Daoy (cell line): ENCODE measurements at regions not wholly inside any gene's neighbourhood (a gene's known extent, or its start where the extent isn't known, plus 50 kb on each side); places are given as distances from the start of the nearest gene placed in this dataset.
"Not testable (repeated sequence)": the region's sequence is repeated elsewhere in the genome, so short reads cannot be mapped to it uniquely, and the experiment has no call there.

Experiments
- DNase-seq: peaks from one replicate; pipeline ENCODE4 v3.0.0-alpha.2; 2015; ENCODE audit warnings: low read depth

DNA sequence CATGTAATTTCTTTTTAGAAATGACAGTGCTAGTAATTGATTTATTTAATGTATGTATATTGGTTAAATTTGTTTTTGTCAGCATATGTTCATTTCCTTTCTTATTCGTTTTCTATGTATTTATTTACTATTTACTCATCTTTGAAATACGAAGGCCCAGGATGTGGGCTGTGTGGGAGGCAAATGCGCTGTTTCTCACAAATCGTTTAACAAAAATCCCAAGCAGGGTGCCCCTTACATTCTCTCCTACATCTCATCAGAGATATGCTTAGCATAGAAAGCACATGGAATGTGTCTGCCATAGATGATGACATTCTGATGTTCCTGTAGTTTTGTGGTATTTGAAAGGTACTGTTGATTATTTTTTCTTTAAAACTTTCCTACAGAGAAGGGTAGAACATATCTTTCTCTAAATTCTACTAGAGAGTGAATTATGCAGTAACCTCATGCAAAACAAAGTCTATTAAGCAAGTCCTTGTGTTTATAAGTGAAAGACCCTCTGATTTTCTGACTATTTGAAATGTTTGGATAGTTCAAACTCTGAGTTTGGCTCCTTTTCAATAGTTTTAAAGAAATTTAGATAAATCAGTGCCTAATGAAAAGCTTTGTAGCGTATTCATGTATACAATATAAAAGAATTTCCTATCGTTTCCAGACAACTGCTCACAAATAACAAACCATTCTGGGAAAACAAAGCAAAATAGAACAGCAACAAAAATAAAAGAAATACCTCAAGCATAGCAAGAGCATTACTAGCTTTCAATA lies 111.1 kb upstream of the VGLL3 start:
- no peak for DNase-seq

DNA sequence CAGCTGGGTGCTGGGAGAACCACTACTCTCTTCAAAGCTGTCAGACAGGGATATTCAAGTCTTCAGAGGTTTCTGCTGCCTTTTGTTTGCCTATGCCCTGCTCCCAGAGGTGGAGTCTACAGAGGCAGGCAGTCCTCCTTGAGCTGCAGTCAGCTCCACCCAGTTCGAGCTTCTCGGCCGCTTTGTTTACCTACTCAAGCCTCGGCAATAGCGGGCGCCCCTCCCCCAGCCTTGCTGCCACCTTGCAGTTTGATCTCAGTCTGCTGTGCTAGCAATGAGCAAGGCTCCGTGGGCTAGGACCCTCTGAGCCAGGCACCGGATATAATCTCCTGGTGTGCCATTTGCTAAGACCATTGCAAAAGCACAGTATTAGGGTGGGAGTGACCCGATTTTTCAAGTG lies 106.8 kb upstream of the VGLL3 start:
- DNase-seq = not testable (repeated sequence)

GRCh38 chr3:87090631-87091030 lies 99.7 kb upstream of the VGLL3 start:
- no peak for DNase-seq

DNA sequence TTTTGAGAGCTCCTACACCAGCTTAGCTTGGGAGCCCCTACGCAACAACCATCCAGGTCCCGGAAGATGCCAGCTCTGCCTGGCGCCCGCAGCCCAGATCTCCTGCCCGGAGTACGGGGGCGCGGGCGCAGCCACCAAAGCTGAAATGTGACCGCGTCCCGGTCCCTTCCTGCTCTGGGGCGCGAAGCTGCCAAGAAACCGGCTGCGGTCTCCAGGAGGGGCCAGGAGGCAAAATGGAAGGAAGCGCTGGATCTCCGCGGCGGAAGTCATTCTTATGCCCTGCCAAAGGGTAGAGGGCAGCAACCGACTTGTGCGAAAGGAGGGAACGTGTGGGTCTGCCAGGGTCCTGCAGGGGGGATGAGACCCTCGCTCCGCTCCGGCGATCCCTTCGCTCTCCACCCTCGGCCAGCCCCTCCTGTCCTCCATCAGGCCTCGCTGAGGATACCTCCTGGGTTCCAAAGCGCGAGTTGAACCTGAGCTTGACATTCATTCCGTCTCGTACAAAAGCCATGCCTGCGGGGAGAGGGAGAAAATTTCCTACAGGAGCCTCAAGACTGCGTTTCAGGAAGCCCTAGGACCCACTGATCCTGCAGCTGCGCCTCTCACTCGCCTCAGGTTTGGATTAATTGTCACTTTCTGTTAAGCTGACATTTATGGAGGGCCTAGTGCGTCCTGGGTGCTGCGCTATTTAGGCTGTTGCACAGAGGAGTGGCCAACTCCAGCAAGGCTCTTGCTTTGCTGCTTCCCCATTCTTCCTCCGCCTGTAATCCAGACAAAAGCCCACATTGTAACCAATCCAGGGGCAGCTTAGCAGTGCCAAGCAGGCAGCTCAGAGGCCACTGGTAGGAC lies 98.3 kb upstream of the VGLL3 start:
- DNase-seq = peak; percentile 75

- DNase-seq = no peak
Observed at GRCh38 chr3:87088430-87088992, 97.6 kb upstream of the VGLL3 start.

DNA sequence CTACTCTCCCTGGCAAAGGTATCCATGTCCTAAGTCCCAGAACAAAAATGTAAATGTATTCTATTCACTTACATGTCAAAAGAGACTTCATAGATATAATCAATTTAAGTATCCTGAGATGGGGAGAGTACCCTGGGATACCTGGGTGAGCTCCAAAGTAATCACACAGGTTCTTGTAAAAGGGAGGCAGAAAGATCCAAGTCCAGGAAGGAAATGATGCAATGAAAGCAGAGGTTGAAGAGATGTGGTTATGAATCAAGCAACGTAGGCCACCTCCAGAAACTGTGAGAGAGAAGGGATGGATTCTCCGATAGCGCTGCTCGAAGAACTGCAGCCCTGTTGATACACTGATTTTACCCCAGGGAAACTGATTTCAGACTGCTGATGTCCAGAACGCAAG lies 93.9 kb upstream of the VGLL3 start:
- no peak for DNase-seq

DNA sequence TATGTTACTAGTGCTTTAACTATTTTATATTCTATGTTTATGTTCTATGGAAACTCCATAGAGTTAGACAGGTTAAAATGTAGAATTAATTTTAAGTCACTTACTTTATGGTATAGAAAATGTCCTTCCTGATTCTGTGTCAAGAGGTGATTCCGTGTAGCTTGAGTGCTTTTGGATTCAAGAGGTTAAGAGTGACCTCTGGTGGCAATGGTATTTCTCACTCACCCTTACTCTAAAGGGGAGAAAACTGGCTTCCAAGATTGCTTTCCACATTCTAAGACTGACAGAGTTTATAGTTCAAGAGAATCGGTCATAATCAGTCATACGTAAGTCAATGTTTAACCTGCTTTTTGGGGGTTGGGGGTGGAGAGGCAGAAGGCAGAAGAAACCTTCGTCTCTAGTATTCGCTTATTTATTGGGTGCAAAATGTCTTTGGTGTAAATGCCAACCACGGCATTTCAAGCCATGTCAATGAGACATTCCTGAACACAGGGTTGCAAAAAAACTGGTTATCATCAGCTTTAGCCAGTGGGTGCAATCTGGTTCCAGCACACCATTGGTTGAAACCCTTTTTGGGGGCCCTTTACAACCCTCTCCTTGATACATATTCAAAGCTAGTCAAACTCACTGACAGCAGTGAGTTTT lies 92.0 kb upstream of the VGLL3 start:
- DNase-seq = peak; percentile 51

DNA sequence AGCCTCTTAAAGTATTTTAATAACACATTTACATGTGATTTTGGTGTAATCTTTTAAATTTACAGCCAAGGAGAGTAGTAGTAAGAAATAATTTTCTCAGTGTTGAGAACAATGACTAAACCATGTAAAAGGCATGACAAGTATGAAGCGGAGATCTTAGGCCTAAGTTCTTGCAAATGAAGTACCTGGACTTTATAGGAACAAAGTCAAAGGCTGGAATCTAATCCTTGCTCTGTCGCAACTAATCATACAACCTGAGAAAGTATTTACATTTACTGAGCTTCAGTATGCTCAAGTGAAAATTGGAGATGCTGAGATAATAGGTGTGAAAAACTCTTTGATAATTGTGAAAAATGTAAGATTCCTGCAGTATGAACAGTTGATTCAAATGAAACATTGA lies 86.4 kb upstream of the VGLL3 start:
- no peak for DNase-seq

GRCh38 chr3:87076946-87077345 lies 86.0 kb upstream of the VGLL3 start:
- DNase-seq = peak; percentile 67

GRCh38 chr3:87073496-87074145 lies 82.7 kb upstream of the VGLL3 start:
- no peak for DNase-seq

GRCh38 chr3:87072446-87072845 lies 81.5 kb upstream of the VGLL3 start:
- DNase-seq = no peak

DNA sequence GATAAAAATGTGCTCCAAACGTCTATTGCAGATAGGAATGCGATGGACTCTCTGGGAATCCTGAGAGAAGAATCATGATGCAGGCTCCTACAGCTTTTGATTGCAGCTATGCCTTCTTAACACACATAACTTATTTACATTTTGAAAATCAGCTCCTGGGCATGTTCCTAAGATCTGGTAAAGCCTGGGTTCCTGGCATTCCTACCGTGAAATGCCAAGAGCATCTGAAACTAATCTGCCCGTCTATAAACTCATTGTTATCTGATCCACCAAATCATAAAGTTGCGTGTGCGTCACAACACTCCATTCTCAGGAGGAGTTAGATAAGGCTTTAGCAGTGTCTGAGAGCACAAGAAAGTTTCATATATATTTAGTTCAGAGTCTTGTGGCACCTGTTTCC lies 79.0 kb upstream of the VGLL3 start:
- DNase-seq = no peak

GRCh38 chr3:87069021-87069420 lies 78.1 kb upstream of the VGLL3 start:
- no peak for DNase-seq

- DNase-seq = no peak
Observed at GRCh38 chr3:87062685-87063084, 71.7 kb upstream of the VGLL3 start.

DNA sequence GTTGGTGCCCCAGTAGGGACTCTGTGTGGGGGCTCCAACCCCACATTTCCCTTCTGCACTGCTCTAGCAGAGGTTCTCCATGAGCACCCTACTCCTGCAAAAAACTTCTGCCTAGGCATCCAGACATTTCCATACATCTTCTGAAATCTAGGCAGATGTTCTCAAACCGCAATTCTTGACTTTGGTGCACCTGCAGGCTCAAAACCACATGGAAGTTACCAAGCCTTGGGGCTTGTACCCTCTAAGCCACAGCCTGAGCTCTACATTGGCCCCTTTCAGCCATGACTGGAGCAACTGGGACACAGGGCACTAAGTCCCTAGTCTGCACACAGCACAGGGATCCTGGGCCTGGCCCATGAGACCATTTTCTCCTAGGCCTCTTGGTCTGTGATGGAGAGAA lies 66.5 kb upstream of the VGLL3 start:
- DNase-seq = no peak

DNA sequence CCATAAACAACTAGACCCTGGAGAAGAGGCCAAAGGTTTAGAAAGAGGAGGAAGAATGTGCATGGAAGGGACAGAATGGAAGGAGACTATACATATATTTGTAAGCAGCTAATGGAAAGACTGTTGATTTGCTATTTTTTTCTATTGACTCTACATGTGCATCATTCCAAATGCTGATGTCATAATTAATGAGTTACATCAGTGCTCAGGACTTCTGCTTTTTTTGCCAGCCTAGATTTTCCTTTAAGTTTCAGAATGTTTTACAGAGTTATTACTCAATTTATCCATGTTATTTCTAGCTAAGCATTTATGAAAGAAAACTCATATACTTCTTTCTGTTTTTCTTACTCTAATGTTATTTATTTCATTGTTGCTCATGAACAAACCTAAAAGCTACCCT lies 62.6 kb upstream of the VGLL3 start:
- no peak for DNase-seq

GRCh38 chr3:87052499-87053260 lies 61.7 kb upstream of the VGLL3 start:
- DNase-seq = no peak

DNA sequence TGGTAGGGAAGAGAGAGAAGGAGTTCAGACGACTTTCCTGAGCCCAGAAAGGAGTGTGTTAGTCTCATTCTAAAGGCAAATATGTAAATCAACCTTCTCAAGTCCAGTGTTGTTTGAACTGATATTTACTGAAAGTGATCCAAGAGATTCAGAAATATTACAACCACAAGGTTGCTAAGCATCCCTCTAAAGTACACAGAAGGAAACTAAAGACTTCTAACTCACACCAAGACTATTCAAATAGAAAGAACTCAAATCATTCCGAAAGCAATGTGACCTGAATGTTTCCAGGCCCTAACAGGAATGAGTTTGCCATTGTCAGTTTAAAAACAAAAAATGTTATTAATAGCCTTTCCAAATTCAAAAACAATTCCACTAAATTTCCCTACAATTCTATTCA lies 56.9 kb upstream of the VGLL3 start:
- no peak for DNase-seq

GRCh38 chr3:87046241-87046640 lies 55.3 kb upstream of the VGLL3 start:
- no peak for DNase-seq

GRCh38 chr3:87045473-87045872 lies 54.5 kb upstream of the VGLL3 start:
- DNase-seq = no peak

GRCh38 chr3:87044846-87045245 lies 53.9 kb upstream of the VGLL3 start:
- DNase-seq = no peak
